PC-9 (cell line): ENCODE measurements at regions not wholly inside any gene's neighbourhood (a gene's known extent, or its start where the extent isn't known, plus 50 kb on each side); places are given as distances from the start of the nearest gene placed in this dataset.

Experiments
- BruUV-seq: library from RNA; stranded (reverse); fragments of 400-500 nt; replicated peaks from 2 replicates; lab custom pipeline; 2021; lab: Mats Ljungman, UMichigan
- CTCF ChIA-PET: fragments of 300-600 bp; sonication (Branson Sonifier 250); formaldehyde crosslinking; loops from one replicate; lab custom pipeline; 2022; ENCODE audit warnings: antibody characterized with exemption; lab: Charles Lee
- POLR2A ChIA-PET: fragments of 300-600 bp; sonication (Branson Sonifier 250); formaldehyde crosslinking; loops from one replicate; lab custom pipeline; 2022; ENCODE audit warnings: antibody characterized with exemption; ENCODE audit not compliant: unreplicated experiment; lab: Charles Lee
- DNase-seq, 2 experiments: peaks; one replicate each; pipeline versions ENCODE4 v3.0.0 to v3.0.0-alpha.2; 2015 to 2022; ENCODE audit warnings: mixed read lengths in 1 of 2
- H2AFZ ChIP-seq: fragments of 200-600 bp; sonication (generic); 2 replicates; pipeline ENCODE4 v1.8.1; 2017; ENCODE audit warnings: antibody characterized with exemption
- H3F3A ChIP-seq: fragments of 200-600 bp; sonication (generic); 2 replicates; pipeline ENCODE4 v1.8.1; 2017; ENCODE audit warnings: antibody characterized with exemption, mild to moderate bottlenecking, low read depth; ENCODE audit not compliant: insufficient read depth
- H3K27ac ChIP-seq: fragments of 200-600 bp; sonication (generic); 2 replicates; pipeline ENCODE4 v1.6.1; 2016; ENCODE audit warnings: mixed run types
- H3K27me3 ChIP-seq: fragments of 200-600 bp; sonication (generic); 2 replicates; pipeline ENCODE4 v1.6.1; 2016; ENCODE audit warnings: low read depth, mixed run types; ENCODE audit not compliant: insufficient read depth
- H3K36me3 ChIP-seq: fragments of 200-600 bp; sonication (generic); 2 replicates; pipeline ENCODE4 v1.6.1; 2016; ENCODE audit warnings: low read depth, mixed run types
- H3K4me1 ChIP-seq: fragments of 200-600 bp; sonication (generic); replicated peaks from 2 replicates; pipeline ENCODE4 v1.6.1; 2016; ENCODE audit warnings: mixed run types; ENCODE audit not compliant: insufficient read depth
- H3K4me2 ChIP-seq: fragments of 200-600 bp; sonication (generic); 2 replicates; pipeline ENCODE4 v1.6.1; 2017; ENCODE audit warnings: mixed run types
- H3K4me3 ChIP-seq: fragments of 200-600 bp; sonication (generic); 2 replicates; pipeline ENCODE4 v1.6.1; 2016; ENCODE audit warnings: mixed run types
- H3K79me2 ChIP-seq: fragments of 200-600 bp; sonication (generic); 2 replicates; pipeline ENCODE4 v1.6.1; 2017; ENCODE audit warnings: low read depth, mixed run types
- H3K9me2 ChIP-seq: fragments of 200-600 bp; sonication (generic); 2 replicates; pipeline ENCODE4 v1.8.1; 2017; ENCODE audit warnings: mild to moderate bottlenecking; ENCODE audit not compliant: insufficient read depth
- H3K9me3 ChIP-seq: fragments of 200-600 bp; sonication (generic); 2 replicates; pipeline ENCODE4 v1.8.1; 2016; ENCODE audit warnings: low read depth; ENCODE audit not compliant: insufficient read depth
- H4K20me1 ChIP-seq: fragments of 200-600 bp; sonication (generic); 2 replicates; pipeline ENCODE4 v1.8.1; 2017; ENCODE audit not compliant: insufficient read depth
- CTCF ChIP-seq: fragments of 200-600 bp; sonication (generic); conservative IDR thresholded peaks from 2 replicates; pipeline ENCODE4 v1.6.1; 2017; ENCODE audit warnings: mixed run types, antibody characterized with exemption, mild to moderate bottlenecking, moderate library complexity
- EZH2 ChIP-seq: fragments of 200-600 bp; sonication (generic); IDR thresholded peaks from 2 replicates; pipeline ENCODE4 v1.8.0; 2017; ENCODE audit warnings: antibody characterized with exemption, low read depth
- intact Hi-C: fragments of 100-400 bp; cut with micrococcal nuclease; formaldehyde crosslinking; loops from one replicate; pipeline ENCODE4 v1.10.0; 2022; ENCODE audit not compliant: unreplicated experiment

- no peak for DNase-seq
- no peaks in the 10 kb centered on the region for H3K27me3 ChIP-seq
- H4K20me1 ChIP-seq = no peaks in the 10 kb centered on the region
- ChIA-PET POLR2A (no interaction called here), CTCF (no interaction called here)
- no peaks in the 10 kb centered on the region for H3K9me3 ChIP-seq
- intact Hi-C loops = no loop called here
- no peak overlapping the region for H3K4me3 ChIP-seq
- TF ChIP-seq CTCF = no peak
- TF ChIP-seq EZH2 = no peak
- H3K4me2 ChIP-seq = no peak overlapping the region
- no peaks in the 10 kb centered on the region for H3K36me3 ChIP-seq
- H2AFZ ChIP-seq = no peak overlapping the region
- BruUV-seq = no TSS peak
- H3F3A ChIP-seq = peaks cover 6% of the 10 kb centered on the region; the same call in 1 of the 2 replicates
- H3K79me2 ChIP-seq = no peaks in the 10 kb centered on the region
- H3K4me1 ChIP-seq = peaks cover 30% of the 10 kb centered on the region
- H3K9me2 ChIP-seq = no peaks in the 10 kb centered on the region
- H3K27ac ChIP-seq = no peak overlapping the region
Measured at GRCh38 chr1:59045636-59046035, 251.3 kb upstream of the FGGY start.

- Histone ChIP-seq H3K4me3 (no peak overlapping the region), H3K27ac (no peak overlapping the region), H2AFZ (no peak overlapping the region), H3F3A (peaks cover 6% of the 10 kb centered on the region; the same call in 1 of the 2 replicates), H3K9me3 (no peaks in the 10 kb centered on the region), H3K9me2 (no peaks in the 10 kb centered on the region), H3K36me3 (no peaks in the 10 kb centered on the region), H3K4me1 (peaks cover 30% of the 10 kb centered on the region), H3K79me2 (no peaks in the 10 kb centered on the region), H3K27me3 (no peaks in the 10 kb centered on the region), H4K20me1 (no peaks in the 10 kb centered on the region), H3K4me2 (no peak overlapping the region)
- DNase-seq = no peak
- intact Hi-C loops = no loop called here
- BruUV-seq = no TSS peak
- CTCF ChIA-PET = no interaction called here
- no peak for TF ChIP-seq CTCF
- no peak for TF ChIP-seq EZH2
- POLR2A ChIA-PET = no interaction called here
Measured at GRCh38 chr1:59046134-59046533, 250.8 kb upstream of the FGGY start.

- intact Hi-C loops = no loop called here
- Histone ChIP-seq H3K79me2 (no peaks in the 10 kb centered on the region), H3K36me3 (no peaks in the 10 kb centered on the region), H4K20me1 (no peaks in the 10 kb centered on the region), H3K9me3 (no peaks in the 10 kb centered on the region), H3K27ac (no peak overlapping the region), H3K9me2 (no peaks in the 10 kb centered on the region), H3K27me3 (no peaks in the 10 kb centered on the region), H3K4me1 (peaks cover 30% of the 10 kb centered on the region), H2AFZ (no peak overlapping the region), H3K4me2 (no peak overlapping the region), H3K4me3 (no peak overlapping the region), H3F3A (peaks cover 6% of the 10 kb centered on the region; the same call in 1 of the 2 replicates)
- no peak for DNase-seq
- TF ChIP-seq EZH2 (no peak), CTCF (no peak)
- ChIA-PET CTCF (no interaction called here), POLR2A (interaction anchor here (0.6 kb wide), 1 partner anchor 943 kb away, joined by 3 read pairs; no protein-coding TSS in a partner anchor)
- no TSS peak for BruUV-seq
Measured at GRCh38 chr1:59046730-59047157, 250.2 kb upstream of the FGGY start.
